H9 (cell line): ENCODE measurements at regions not wholly inside any gene's neighbourhood (a gene's known extent, or its start where the extent isn't known, plus 50 kb on each side); places are given as distances from the start of the nearest gene placed in this dataset.
A peak's percentile ranks its signal among the peaks of the same experiment; 100 is the strongest.

Source experiments
- DNase-seq: peaks from one replicate; pipeline ENCODE4 v3.0.0-alpha.2; 2017
- H2AFZ ChIP-seq: one replicate; pipeline ENCODE4 v1.6.1; 2013; ENCODE audit warnings: mild to moderate bottlenecking, low read length, control low read depth, moderate library complexity
- H2AK5ac ChIP-seq: 2 replicates; pipeline ENCODE4 v1.6.1; 2013; ENCODE audit warnings: low read length, control low read depth, mixed read lengths; ENCODE audit not compliant: insufficient read length
- H2BK120ac ChIP-seq: one replicate; pipeline ENCODE4 v1.6.1; 2013; ENCODE audit warnings: low read depth, mild to moderate bottlenecking, low read length, control low read depth, inconsistent platforms; ENCODE audit not compliant: poor library complexity, severe bottlenecking
- H2BK12ac ChIP-seq: 2 replicates; pipeline ENCODE4 v1.6.1; 2013; ENCODE audit warnings: low read length, control low read depth, mixed read lengths, low read depth; ENCODE audit not compliant: insufficient read length
- H2BK15ac ChIP-seq: 2 replicates; pipeline ENCODE4 v1.6.1; 2013; ENCODE audit warnings: low read depth, low read length, control low read depth
- H2BK20ac ChIP-seq: one replicate; pipeline ENCODE4 v1.6.1; 2013; ENCODE audit warnings: low read depth, mild to moderate bottlenecking, low read length, control low read depth, inconsistent platforms; ENCODE audit not compliant: poor library complexity, severe bottlenecking
- H2BK5ac ChIP-seq: 2 replicates; pipeline ENCODE4 v1.6.1; 2013; ENCODE audit warnings: low read length, control low read depth, mixed read lengths; ENCODE audit not compliant: insufficient read length
- H3K14ac ChIP-seq: 2 replicates; pipeline ENCODE4 v1.6.1; 2013; ENCODE audit warnings: low read length, control low read depth; ENCODE audit not compliant: insufficient read depth
- H3K18ac ChIP-seq: 2 replicates; pipeline ENCODE4 v1.6.1; 2013; ENCODE audit warnings: low read depth, mild to moderate bottlenecking, mixed read lengths, low read length, control low read depth; ENCODE audit not compliant: insufficient read length
- H3K23ac ChIP-seq: 2 replicates; pipeline ENCODE4 v1.6.1; 2013; ENCODE audit warnings: low read length, control low read depth, mixed read lengths, low read depth; ENCODE audit not compliant: insufficient read length
- H3K23me2 ChIP-seq: 2 replicates; pipeline ENCODE4 v1.6.1; 2013; ENCODE audit warnings: low read depth, mild to moderate bottlenecking, mixed read lengths, low read length, control low read depth; ENCODE audit not compliant: insufficient read length, poor library complexity, severe bottlenecking
- H3K27ac ChIP-seq: 2 replicates; pipeline ENCODE4 v1.5.1; 2013; ENCODE audit warnings: low read length, control low read depth, mixed read lengths, low read depth; ENCODE audit not compliant: insufficient read length
- H3K27me3 ChIP-seq: 2 replicates; pipeline ENCODE4 v1.6.1; 2013; ENCODE audit warnings: low read length, control low read depth, inconsistent platforms; ENCODE audit not compliant: insufficient read depth
- H3K4ac ChIP-seq: 2 replicates; pipeline ENCODE4 v1.6.1; 2013; ENCODE audit warnings: low read depth, mild to moderate bottlenecking, control low read depth, inconsistent platforms, low read length, moderate library complexity
- H3K4me1 ChIP-seq: 2 replicates; pipeline ENCODE4 v1.6.1; 2013; ENCODE audit warnings: low read length, control low read depth, inconsistent platforms; ENCODE audit not compliant: insufficient read depth
- H3K4me2 ChIP-seq: 2 replicates; pipeline ENCODE4 v1.6.1; 2013; ENCODE audit warnings: low read length, control low read depth, mixed read lengths; ENCODE audit not compliant: insufficient read length, insufficient read depth
- H3K56ac ChIP-seq: 2 replicates; pipeline ENCODE4 v1.6.1; 2013; ENCODE audit warnings: low read depth, mild to moderate bottlenecking, mixed read lengths, low read length, control low read depth; ENCODE audit not compliant: insufficient read length
- H3K79me1 ChIP-seq: 2 replicates; pipeline ENCODE4 v1.6.1; 2013; ENCODE audit warnings: low read depth, mild to moderate bottlenecking, moderate library complexity, low read length, control low read depth, inconsistent platforms; ENCODE audit not compliant: insufficient read depth, poor library complexity, severe bottlenecking
- H3K79me2 ChIP-seq: 2 replicates; pipeline ENCODE4 v1.6.1; 2013; ENCODE audit warnings: low read length, control low read depth, inconsistent platforms; ENCODE audit not compliant: insufficient read depth
- H3K9ac ChIP-seq: 2 replicates; pipeline ENCODE4 v1.6.1; 2013; ENCODE audit warnings: low read length, control low read depth, mixed read lengths; ENCODE audit not compliant: insufficient read length; ENCODE audit errors: extremely low read depth
- H3K9me3 ChIP-seq: one replicate; pipeline ENCODE4 v1.6.1; 2013; ENCODE audit warnings: low read depth, low read length, inconsistent platforms; ENCODE audit not compliant: control insufficient read depth
- H3T11ph ChIP-seq: one replicate; pipeline ENCODE4 v1.6.1; 2013; ENCODE audit warnings: mild to moderate bottlenecking, low read length, control low read depth, inconsistent platforms
- H4K20me1 ChIP-seq: one replicate; pipeline ENCODE4 v1.6.1; 2013; ENCODE audit not compliant: control insufficient read depth, insufficient read length, insufficient read depth
- H4K5ac ChIP-seq: 2 replicates; pipeline ENCODE4 v1.6.1; 2013; ENCODE audit warnings: low read depth, mild to moderate bottlenecking, mixed read lengths, low read length, control low read depth; ENCODE audit not compliant: insufficient read length
- H4K8ac ChIP-seq: replicated peaks from 2 replicates; pipeline ENCODE4 v1.6.1; 2013; ENCODE audit warnings: low read length, control low read depth, mixed read lengths, low read depth; ENCODE audit not compliant: insufficient read length
- H4K91ac ChIP-seq: 2 replicates; pipeline ENCODE4 v1.6.1; 2013; ENCODE audit warnings: low read depth, mild to moderate bottlenecking, moderate library complexity, mixed read lengths, low read length, control low read depth; ENCODE audit not compliant: insufficient read length
- H3K27ac Mint-ChIP-seq, 3 experiments: 2 replicates in 2 of 3; 3 replicates in 1 of 3; pipeline ENCODE4 v1.8.0; 2020 to 2021; ENCODE audit warnings: mixed read lengths in 3 of 3, mild to moderate bottlenecking in 1 of 3, moderate library complexity in 1 of 3
- H3K27me3 Mint-ChIP-seq: 2 replicates; pipeline ENCODE4 v1.8.0; 2021; ENCODE audit warnings: low read depth, mild to moderate bottlenecking, moderate library complexity, mixed read lengths
- H3K36me3 Mint-ChIP-seq, 3 experiments: 2 replicates in 2 of 3; 3 replicates in 1 of 3; pipeline ENCODE4 v1.8.0; 2020 to 2021; ENCODE audit warnings: low read depth in 3 of 3, mixed read lengths in 3 of 3; ENCODE audit not compliant: insufficient read depth in 1 of 3
- H3K4me1 Mint-ChIP-seq, 2 experiments: 2 replicates each; pipeline ENCODE4 v1.8.0; 2020; ENCODE audit warnings: mixed read lengths in 2 of 2
- H3K4me3 Mint-ChIP-seq, 2 experiments: 2 replicates in 1 of 2; 3 replicates in 1 of 2; pipeline ENCODE4 v1.8.0; 2020 to 2021; ENCODE audit warnings: mild to moderate bottlenecking in 2 of 2, mixed read lengths in 2 of 2, moderate library complexity in 1 of 2
- H3K9me3 Mint-ChIP-seq, 2 experiments: 2 replicates in 1 of 2; 3 replicates in 1 of 2; pipeline ENCODE4 v1.8.0; 2020; ENCODE audit warnings: mild to moderate bottlenecking in 2 of 2, mixed read lengths in 2 of 2, moderate library complexity in 1 of 2
- WGBS: extraction: QIAGEN DNeasy Blood & Tissue Kit; methylation state at CpG from one replicate; pipeline ENCODE4 v1.1.7; 2013; ENCODE audit warnings: missing lambda C conversion rate, low lambda C conversion rate, mixed read lengths; ENCODE audit not compliant: insufficient read length; ENCODE audit errors: extremely low coverage; 5-methylcytosine and 5-hydroxymethylcytosine counted together
- TF ChIP-seq, protein P1 (sequence below): fragments of 200-600 bp; sonication (generic); conservative IDR thresholded peaks from 3 replicates; pipeline ENCODE4 v1.8.0; 2021; ENCODE audit warnings: antibody characterized with exemption, mild to moderate bottlenecking

- WGBS, result no CpG with 5 or more reads among the region's 5 CpGs
- peak; percentile 55 for DNase-seq
These were observed 70.3 kb upstream of the CAMK1G start for GRCh38 chr1:209513226-209513625.

More at GRCh38 chr1:209513226-209513625, 70.3 kb upstream of the CAMK1G start:
- Histone ChIP-seq H3K23ac (no peak overlapping the region), H2AFZ (no peak overlapping the region), H3K14ac (no peak overlapping the region), H3K79me2 (no peaks in the 10 kb centered on the region; the same call in 1 of the 2 replicates), H3K4me2 (no peak overlapping the region), H3K27me3 (no peaks in the 10 kb centered on the region), H3K4me1 (no peaks in the 10 kb centered on the region), H3T11ph (no peak overlapping the region), H2BK5ac (no peak overlapping the region), H3K18ac (no peak overlapping the region), H4K5ac (no peak overlapping the region), H2BK20ac (no peak overlapping the region), H2BK120ac (no peak overlapping the region), H3K23me2 (no peaks in the 10 kb centered on the region), H3K79me1 (no peaks in the 10 kb centered on the region), H2BK15ac (no peak overlapping the region), H3K56ac (no peak overlapping the region), H2AK5ac (no peak overlapping the region), H4K91ac (no peak overlapping the region), H4K20me1 (no peaks in the 10 kb centered on the region), H4K8ac (no peak overlapping the region), H2BK12ac (no peak overlapping the region), H3K9me3 (no peaks in the 10 kb centered on the region), H3K4ac (no peak overlapping the region), H3K9ac (no peak overlapping the region), H3K27ac (no peak overlapping the region)
- no peak overlapping the region for H3K27ac Mint-ChIP-seq
- no peaks in the 10 kb centered on the region for H3K36me3 Mint-ChIP-seq
- peaks cover 2% of the 10 kb centered on the region; the same call in 1 of the 2 replicates for H3K27me3 Mint-ChIP-seq
- no peak overlapping the region for H3K4me3 Mint-ChIP-seq
- H3K9me3 Mint-ChIP-seq, result no peaks in the 10 kb centered on the region
- H3K4me1 Mint-ChIP-seq, result peaks cover 5 to 14% of the 10 kb centered on the region in 2 experiments
- TF ChIP-seq, protein P1, sequence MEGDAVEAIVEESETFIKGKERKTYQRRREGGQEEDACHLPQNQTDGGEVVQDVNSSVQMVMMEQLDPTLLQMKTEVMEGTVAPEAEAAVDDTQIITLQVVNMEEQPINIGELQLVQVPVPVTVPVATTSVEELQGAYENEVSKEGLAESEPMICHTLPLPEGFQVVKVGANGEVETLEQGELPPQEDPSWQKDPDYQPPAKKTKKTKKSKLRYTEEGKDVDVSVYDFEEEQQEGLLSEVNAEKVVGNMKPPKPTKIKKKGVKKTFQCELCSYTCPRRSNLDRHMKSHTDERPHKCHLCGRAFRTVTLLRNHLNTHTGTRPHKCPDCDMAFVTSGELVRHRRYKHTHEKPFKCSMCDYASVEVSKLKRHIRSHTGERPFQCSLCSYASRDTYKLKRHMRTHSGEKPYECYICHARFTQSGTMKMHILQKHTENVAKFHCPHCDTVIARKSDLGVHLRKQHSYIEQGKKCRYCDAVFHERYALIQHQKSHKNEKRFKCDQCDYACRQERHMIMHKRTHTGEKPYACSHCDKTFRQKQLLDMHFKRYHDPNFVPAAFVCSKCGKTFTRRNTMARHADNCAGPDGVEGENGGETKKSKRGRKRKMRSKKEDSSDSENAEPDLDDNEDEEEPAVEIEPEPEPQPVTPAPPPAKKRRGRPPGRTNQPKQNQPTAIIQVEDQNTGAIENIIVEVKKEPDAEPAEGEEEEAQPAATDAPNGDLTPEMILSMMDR, result peak; percentile 86
